ENCODE measurements at regions not wholly inside any gene's neighbourhood (a gene's known extent, or its start where the extent isn't known, plus 50 kb on each side); places are given as distances from the start of the nearest gene placed in this dataset.

GRCh38 chr10:33630761-33631160 lies 296.3 kb upstream of the NRP1 start:
- Histone ChIP-seq H3K4me3 (IDR thresholded peaks at IDR 0.05; ENCODE audit: insufficient read depth, low read depth, low read length) (no peak overlapping the region), H3K27me3 (ENCODE audit: insufficient read depth, low read depth) (no peaks in the 10 kb centered on the region), H3K27ac (no peak overlapping the region), H3K9ac (no peak overlapping the region), H3K36me3 (ENCODE audit: insufficient read depth) (no peaks in the 10 kb centered on the region), H3K4me1 (ENCODE audit: low read depth, poor library complexity, severe bottlenecking) (no peaks in the 10 kb centered on the region), H2AFZ (ENCODE audit: low read depth) (no peak overlapping the region), H4K20me1 (ENCODE audit: insufficient read depth) (no peaks in the 10 kb centered on the region), H3K4me2 (no peak overlapping the region), H3K79me2 (ENCODE audit: insufficient read depth, low read depth) (no peaks in the 10 kb centered on the region)
- no peak for TF ChIP-seq CTCF (conservative IDR thresholded peaks at IDR 0.05; ENCODE audit: low read depth, low read length)

GRCh38 chr10:33627611-33628010 lies 293.1 kb upstream of the NRP1 start:
- Histone ChIP-seq H4K20me1 (ENCODE audit: insufficient read depth) (no peaks in the 10 kb centered on the region), H3K4me1 (ENCODE audit: low read depth, poor library complexity, severe bottlenecking) (no peaks in the 10 kb centered on the region), H3K9ac (no peak overlapping the region), H3K4me3 (IDR thresholded peaks at IDR 0.05; ENCODE audit: insufficient read depth, low read depth, low read length) (no peak overlapping the region), H3K79me2 (ENCODE audit: insufficient read depth, low read depth) (no peaks in the 10 kb centered on the region), H3K27ac (no peak overlapping the region), H3K36me3 (ENCODE audit: insufficient read depth) (no peaks in the 10 kb centered on the region), H3K4me2 (no peak overlapping the region), H3K27me3 (ENCODE audit: insufficient read depth, low read depth) (no peaks in the 10 kb centered on the region), H2AFZ (ENCODE audit: low read depth) (no peak overlapping the region)
- no peak for TF ChIP-seq CTCF (conservative IDR thresholded peaks at IDR 0.05; ENCODE audit: low read depth, low read length)

DNA sequence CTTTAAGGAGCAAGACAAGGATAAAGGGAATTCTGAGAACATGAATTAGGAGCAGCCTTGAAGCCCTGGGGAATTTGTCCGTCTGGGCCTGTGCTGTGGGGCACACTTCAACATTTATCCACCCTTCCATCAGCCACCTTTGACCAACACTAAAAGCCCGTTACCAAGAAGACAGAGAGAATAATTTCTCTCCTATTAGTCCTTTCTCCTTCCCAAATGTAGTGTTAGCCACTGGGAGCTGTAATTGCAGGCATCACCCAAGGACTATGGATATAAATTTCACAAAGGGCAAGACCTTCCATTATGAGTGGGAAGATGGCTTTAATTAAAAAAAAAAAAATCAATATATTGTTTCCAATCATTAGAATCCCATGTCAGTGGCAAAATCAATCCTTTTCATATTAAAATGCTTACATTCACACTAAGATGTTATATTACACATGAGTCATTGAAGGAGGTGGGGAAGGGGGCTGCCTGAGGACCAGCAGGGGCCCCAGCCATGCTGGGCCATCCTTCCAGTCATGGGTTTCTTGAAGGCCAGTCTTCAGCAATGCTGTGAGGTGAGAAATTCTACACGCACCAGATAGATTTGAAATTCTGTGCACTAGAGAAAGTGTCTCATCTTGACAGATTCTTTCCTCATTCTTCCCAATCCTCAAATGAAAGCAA lies 292.5 kb upstream of the NRP1 start:
- H3K79me2 ChIP-seq (ENCODE audit: insufficient read depth, low read depth), result no peaks in the 10 kb centered on the region
- H3K9ac ChIP-seq, result no peak overlapping the region
- H3K36me3 ChIP-seq (ENCODE audit: insufficient read depth), result no peaks in the 10 kb centered on the region
- H3K4me1 ChIP-seq (ENCODE audit: low read depth, poor library complexity, severe bottlenecking), result no peaks in the 10 kb centered on the region
- H3K4me2 ChIP-seq, result no peak overlapping the region
- no peaks in the 10 kb centered on the region for H4K20me1 ChIP-seq (ENCODE audit: insufficient read depth)
- H2AFZ ChIP-seq (ENCODE audit: low read depth), result no peak overlapping the region
- H3K4me3 ChIP-seq (IDR thresholded peaks at IDR 0.05; ENCODE audit: insufficient read depth, low read depth, low read length), result no peak overlapping the region
- H3K27me3 ChIP-seq (ENCODE audit: insufficient read depth, low read depth), result no peaks in the 10 kb centered on the region
- TF ChIP-seq CTCF (conservative IDR thresholded peaks at IDR 0.05; ENCODE audit: low read depth, low read length), result no peak
- H3K27ac ChIP-seq, result no peak overlapping the region

- TF ChIP-seq CTCF (conservative IDR thresholded peaks at IDR 0.05; ENCODE audit: low read depth, low read length), result no peak
- Histone ChIP-seq H3K79me2 (ENCODE audit: insufficient read depth, low read depth) (no peaks in the 10 kb centered on the region), H3K4me2 (no peak overlapping the region), H3K27ac (no peak overlapping the region), H3K36me3 (ENCODE audit: insufficient read depth) (no peaks in the 10 kb centered on the region), H3K4me1 (ENCODE audit: low read depth, poor library complexity, severe bottlenecking) (no peaks in the 10 kb centered on the region), H2AFZ (ENCODE audit: low read depth) (no peak overlapping the region), H3K4me3 (IDR thresholded peaks at IDR 0.05; ENCODE audit: insufficient read depth, low read depth, low read length) (no peak overlapping the region), H4K20me1 (ENCODE audit: insufficient read depth) (no peaks in the 10 kb centered on the region), H3K27me3 (ENCODE audit: insufficient read depth, low read depth) (no peaks in the 10 kb centered on the region), H3K9ac (no peak overlapping the region)
These were observed 289.2 kb upstream of the NRP1 start for GRCh38 chr10:33623669-33624068.

Measured in KMS-11 (cell line).